ENCODE measurements at regions not wholly inside any gene's neighbourhood (a gene's known extent, or its start where the extent isn't known, plus 50 kb on each side); places are given as distances from the start of the nearest gene placed in this dataset.

- ATAC-seq (ENCODE audit: low read depth in 2 of 2) (no peak), DNase-seq (no peak)
- no peaks in the 10 kb centered on the region for H3K36me3 Mint-ChIP-seq
- no peak overlapping the region for H3K4me3 Mint-ChIP-seq
- H3K9me3 Mint-ChIP-seq, result peaks cover 0 to 4% (median 0%) of the 10 kb centered on the region in 7 donors
- Histone ChIP-seq H3K4me3 (ENCODE audit: low read depth, low read length) (no peak overlapping the region), H3K27me3 (ENCODE audit: control insufficient read depth, insufficient read depth, low read length) (no peaks in the 10 kb centered on the region), H3K36me3 (ENCODE audit: control insufficient read depth, insufficient read depth, low read length) (no peaks in the 10 kb centered on the region), H3K27ac (ENCODE audit: insufficient read depth, low read length, poor library complexity, severe bottlenecking) (no peak overlapping the region), H3K9me3 (ENCODE audit: control insufficient read depth in 2 of 2, low read length in 2 of 2) (no peaks in the 10 kb centered on the region), H3K4me1 (ENCODE audit: control insufficient read depth, insufficient read depth, low read length, poor library complexity, severe bottlenecking) (no peaks in the 10 kb centered on the region)
- no peak overlapping the region for H3K27ac Mint-ChIP-seq
- no peaks in the 10 kb centered on the region for H3K27me3 Mint-ChIP-seq
- no peaks in the 10 kb centered on the region for H3K4me1 Mint-ChIP-seq
These were observed 167.8 kb upstream of the TUT7 start for GRCh38 chr9:86521977-86522376.

GRCh38 chr9:86521322-86521721, 167.1 kb upstream of the TUT7 start:
- H3K27me3 ChIP-seq (ENCODE audit: control insufficient read depth, insufficient read depth, low read length), result no peaks in the 10 kb centered on the region
- H3K27ac Mint-ChIP-seq, result peak overlapping the region in 1 of 3 donors; percentile 7
- ATAC-seq (ENCODE audit: low read depth in 2 of 2), result no peak

DNA sequence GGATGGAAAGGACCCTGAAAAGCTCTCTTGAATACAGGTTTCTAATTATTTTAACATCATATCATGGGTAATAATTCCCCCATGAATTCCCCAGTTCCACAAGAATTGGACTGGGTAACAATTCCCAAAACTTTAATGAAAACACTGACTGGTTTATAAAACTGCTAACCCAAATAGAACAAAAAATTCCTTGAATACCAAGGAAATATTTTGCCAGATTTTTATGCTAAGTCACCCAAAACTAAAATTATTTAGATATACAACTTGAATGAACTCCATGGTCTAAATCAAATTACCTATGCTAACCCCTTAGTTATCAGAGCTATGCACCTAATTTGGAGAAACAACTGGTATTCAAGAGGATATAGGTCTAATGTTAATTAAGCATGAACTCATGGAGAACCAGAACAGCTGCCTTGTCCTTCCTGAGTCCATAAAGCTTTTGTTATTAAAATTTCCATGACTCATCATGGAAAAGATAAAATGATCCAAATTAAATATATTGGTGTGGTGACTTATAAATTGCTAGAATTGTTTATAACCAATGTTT, 164.9 kb upstream of the TUT7 start:
- Histone ChIP-seq H3K4me1 (ENCODE audit: control insufficient read depth, insufficient read depth, low read length, poor library complexity, severe bottlenecking) (no peaks in the 10 kb centered on the region), H3K27me3 (ENCODE audit: control insufficient read depth, insufficient read depth, low read length) (no peaks in the 10 kb centered on the region), H3K4me3 (ENCODE audit: low read depth, low read length) (no peak overlapping the region), H3K9me3 (ENCODE audit: control insufficient read depth in 2 of 2, low read length in 2 of 2) (no peaks in the 10 kb centered on the region), H3K27ac (ENCODE audit: insufficient read depth, low read length, poor library complexity, severe bottlenecking) (no peak overlapping the region), H3K36me3 (ENCODE audit: control insufficient read depth, insufficient read depth, low read length) (no peaks in the 10 kb centered on the region)
- no peaks in the 10 kb centered on the region for H3K4me1 Mint-ChIP-seq
- ATAC-seq (ENCODE audit: low read depth in 2 of 2) (no peak), DNase-seq (no peak)
- H3K27ac Mint-ChIP-seq, result no peak overlapping the region
- H3K36me3 Mint-ChIP-seq, result no peaks in the 10 kb centered on the region
- H3K4me3 Mint-ChIP-seq, result no peak overlapping the region
- peaks cover 0 to 4% (median 0%) of the 10 kb centered on the region in 7 donors for H3K9me3 Mint-ChIP-seq
- no peaks in the 10 kb centered on the region for H3K27me3 Mint-ChIP-seq

More at GRCh38 chr9:86521322-86521721, 167.1 kb upstream of the TUT7 start:
- Mint-ChIP-seq H3K27me3 (no peaks in the 10 kb centered on the region), H3K4me1 (no peaks in the 10 kb centered on the region), H3K4me3 (no peak overlapping the region), H3K9me3 (peaks cover 0 to 4% (median 0%) of the 10 kb centered on the region in 7 donors), H3K36me3 (no peaks in the 10 kb centered on the region)
- no peaks in the 10 kb centered on the region for H3K9me3 ChIP-seq (ENCODE audit: control insufficient read depth in 2 of 2, low read length in 2 of 2)
- H3K4me1 ChIP-seq (ENCODE audit: control insufficient read depth, insufficient read depth, low read length, poor library complexity, severe bottlenecking), result no peaks in the 10 kb centered on the region
- H3K36me3 ChIP-seq (ENCODE audit: control insufficient read depth, insufficient read depth, low read length), result no peaks in the 10 kb centered on the region
- DNase-seq, result no peak
- H3K27ac ChIP-seq (ENCODE audit: insufficient read depth, low read length, poor library complexity, severe bottlenecking), result no peak overlapping the region
- no peak overlapping the region for H3K4me3 ChIP-seq (ENCODE audit: low read depth, low read length)

DNA sequence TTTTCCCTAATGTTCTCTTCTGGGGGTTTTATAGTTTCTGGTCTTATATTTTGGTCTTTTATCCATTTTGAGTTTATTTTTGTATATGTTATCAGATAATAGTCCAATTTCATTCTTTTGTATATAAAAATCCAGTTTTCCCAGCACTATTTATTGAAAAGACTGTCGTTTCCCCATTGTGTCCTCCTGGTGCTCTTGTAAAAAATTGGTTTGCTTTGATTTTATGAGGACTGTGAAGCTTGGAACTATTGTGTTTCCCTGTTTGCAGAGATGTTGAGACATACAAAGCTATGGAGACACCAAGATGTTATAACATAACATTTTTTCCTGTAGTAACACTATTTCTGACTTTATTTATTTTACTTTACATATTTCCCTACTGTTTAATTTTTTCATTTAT, 163.3 kb upstream of the TUT7 start:
- Histone ChIP-seq H3K27ac (ENCODE audit: insufficient read depth, low read length, poor library complexity, severe bottlenecking) (no peak overlapping the region), H3K27me3 (ENCODE audit: control insufficient read depth, insufficient read depth, low read length) (no peaks in the 10 kb centered on the region), H3K36me3 (ENCODE audit: control insufficient read depth, insufficient read depth, low read length) (no peaks in the 10 kb centered on the region), H3K4me3 (ENCODE audit: low read depth, low read length) (no peak overlapping the region), H3K4me1 (ENCODE audit: control insufficient read depth, insufficient read depth, low read length, poor library complexity, severe bottlenecking) (no peaks in the 10 kb centered on the region), H3K9me3 (ENCODE audit: control insufficient read depth in 2 of 2, low read length in 2 of 2) (no peaks in the 10 kb centered on the region)
- Mint-ChIP-seq H3K4me3 (no peak overlapping the region), H3K27me3 (no peaks in the 10 kb centered on the region), H3K9me3 (peaks cover 0 to 1% (median 0%) of the 10 kb centered on the region in 7 donors), H3K36me3 (no peaks in the 10 kb centered on the region), H3K4me1 (no peaks in the 10 kb centered on the region), H3K27ac (no peak overlapping the region)
- DNase-seq (no peak), ATAC-seq (ENCODE audit: low read depth in 2 of 2) (no peak)

DNA sequence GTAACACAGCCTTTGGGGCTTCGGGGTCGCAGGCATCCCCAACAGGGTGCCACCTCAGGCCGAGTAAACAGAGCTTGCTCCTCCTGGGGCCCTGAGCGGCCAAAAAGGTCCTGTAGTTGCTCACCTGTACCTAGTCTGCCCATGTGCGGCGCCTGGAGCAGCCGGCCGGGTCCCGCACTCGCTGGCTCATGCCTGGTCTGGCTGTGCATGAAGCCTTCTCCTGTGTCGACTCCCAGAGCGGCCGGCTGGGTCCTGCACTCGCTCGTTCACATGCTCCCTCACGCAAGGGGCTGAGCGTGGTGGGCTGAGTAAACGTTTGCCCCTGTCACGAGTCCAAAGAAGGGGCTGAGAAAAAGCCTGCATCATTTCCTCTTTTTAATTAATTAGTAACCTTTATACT, 162.4 kb upstream of the TUT7 start:
- H3K27ac ChIP-seq (ENCODE audit: insufficient read depth, low read length, poor library complexity, severe bottlenecking), result no peak overlapping the region
- no peaks in the 10 kb centered on the region for H3K9me3 ChIP-seq (ENCODE audit: control insufficient read depth in 2 of 2, low read length in 2 of 2)
- no peaks in the 10 kb centered on the region for H3K4me1 ChIP-seq (ENCODE audit: control insufficient read depth, insufficient read depth, low read length, poor library complexity, severe bottlenecking)
- Mint-ChIP-seq H3K36me3 (no peaks in the 10 kb centered on the region), H3K27me3 (no peaks in the 10 kb centered on the region), H3K4me3 (no peak overlapping the region), H3K9me3 (peaks cover 0 to 1% (median 0%) of the 10 kb centered on the region in 7 donors), H3K27ac (no peak overlapping the region), H3K4me1 (no peaks in the 10 kb centered on the region)
- H3K4me3 ChIP-seq (ENCODE audit: low read depth, low read length), result no peak overlapping the region
- no peaks in the 10 kb centered on the region for H3K36me3 ChIP-seq (ENCODE audit: control insufficient read depth, insufficient read depth, low read length)
- DNase-seq, result no peak
- H3K27me3 ChIP-seq (ENCODE audit: control insufficient read depth, insufficient read depth, low read length), result no peaks in the 10 kb centered on the region
- ATAC-seq (ENCODE audit: low read depth in 2 of 2), result no peak

- Histone ChIP-seq H3K27me3 (ENCODE audit: control insufficient read depth, insufficient read depth, low read length) (no peaks in the 10 kb centered on the region), H3K27ac (ENCODE audit: insufficient read depth, low read length, poor library complexity, severe bottlenecking) (no peak overlapping the region), H3K4me3 (ENCODE audit: low read depth, low read length) (no peak overlapping the region), H3K9me3 (ENCODE audit: control insufficient read depth in 2 of 2, low read length in 2 of 2) (no peaks in the 10 kb centered on the region), H3K36me3 (ENCODE audit: control insufficient read depth, insufficient read depth, low read length) (no peaks in the 10 kb centered on the region), H3K4me1 (ENCODE audit: control insufficient read depth, insufficient read depth, low read length, poor library complexity, severe bottlenecking) (no peaks in the 10 kb centered on the region)
- DNase-seq (no peak), ATAC-seq (ENCODE audit: low read depth in 2 of 2) (no peak)
- Mint-ChIP-seq H3K4me1 (no peaks in the 10 kb centered on the region), H3K4me3 (no peak overlapping the region), H3K27ac (no peak overlapping the region), H3K27me3 (no peaks in the 10 kb centered on the region), H3K36me3 (no peaks in the 10 kb centered on the region), H3K9me3 (peaks cover 0 to 1% (median 0%) of the 10 kb centered on the region in 7 donors)
These were observed 161.0 kb upstream of the TUT7 start for GRCh38 chr9:86515221-86515620.

GRCh38 chr9:86513429-86513828, 159.2 kb upstream of the TUT7 start:
- no peaks in the 10 kb centered on the region for H3K9me3 ChIP-seq (ENCODE audit: control insufficient read depth in 2 of 2, low read length in 2 of 2)
- H3K27ac Mint-ChIP-seq, result no peak overlapping the region
- H3K36me3 ChIP-seq (ENCODE audit: control insufficient read depth, insufficient read depth, low read length), result no peaks in the 10 kb centered on the region
- peaks cover 0 to 1% (median 0%) of the 10 kb centered on the region in 7 donors for H3K9me3 Mint-ChIP-seq
- no peaks in the 10 kb centered on the region for H3K27me3 Mint-ChIP-seq
- no peaks in the 10 kb centered on the region for H3K36me3 Mint-ChIP-seq
- DNase-seq (no peak), ATAC-seq (ENCODE audit: low read depth in 2 of 2) (no peak)
- no peak overlapping the region for H3K27ac ChIP-seq (ENCODE audit: insufficient read depth, low read length, poor library complexity, severe bottlenecking)
- H3K4me3 ChIP-seq (ENCODE audit: low read depth, low read length), result no peak overlapping the region
- no peaks in the 10 kb centered on the region for H3K4me1 Mint-ChIP-seq
- H3K27me3 ChIP-seq (ENCODE audit: control insufficient read depth, insufficient read depth, low read length), result no peaks in the 10 kb centered on the region
- H3K4me3 Mint-ChIP-seq, result no peak overlapping the region
- H3K4me1 ChIP-seq (ENCODE audit: control insufficient read depth, insufficient read depth, low read length, poor library complexity, severe bottlenecking), result no peaks in the 10 kb centered on the region

DNA sequence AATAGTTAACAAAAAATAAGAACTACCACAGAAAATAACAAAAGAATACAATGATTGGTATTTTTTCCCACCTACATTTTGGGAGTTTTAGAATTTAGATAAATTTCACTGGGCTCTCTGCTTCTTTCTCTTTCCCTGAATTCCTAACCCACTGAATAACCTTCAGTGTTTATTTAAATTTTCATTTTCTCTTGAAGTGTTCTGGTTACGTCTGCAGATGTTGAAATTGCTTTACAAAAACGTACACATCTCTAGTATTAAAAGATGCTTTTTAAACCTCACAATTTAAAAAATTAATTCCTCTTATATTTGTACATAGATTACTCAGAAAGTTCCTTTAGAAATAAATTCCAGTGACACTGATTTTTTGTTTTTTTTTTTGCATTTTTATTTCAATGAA, 158.7 kb upstream of the TUT7 start:
- ATAC-seq (ENCODE audit: low read depth in 2 of 2), result no peak
- no peak for DNase-seq
- peaks cover 0 to 1% (median 0%) of the 10 kb centered on the region in 7 donors for H3K9me3 Mint-ChIP-seq
- no peaks in the 10 kb centered on the region for H3K4me1 ChIP-seq (ENCODE audit: control insufficient read depth, insufficient read depth, low read length, poor library complexity, severe bottlenecking)
- H3K4me3 ChIP-seq (ENCODE audit: low read depth, low read length), result no peak overlapping the region
- no peaks in the 10 kb centered on the region for H3K4me1 Mint-ChIP-seq
- H3K4me3 Mint-ChIP-seq, result no peak overlapping the region
- no peaks in the 10 kb centered on the region for H3K27me3 Mint-ChIP-seq
- no peak overlapping the region for H3K27ac ChIP-seq (ENCODE audit: insufficient read depth, low read length, poor library complexity, severe bottlenecking)
- H3K36me3 ChIP-seq (ENCODE audit: control insufficient read depth, insufficient read depth, low read length), result no peaks in the 10 kb centered on the region
- no peaks in the 10 kb centered on the region for H3K27me3 ChIP-seq (ENCODE audit: control insufficient read depth, insufficient read depth, low read length)
- H3K36me3 Mint-ChIP-seq, result no peaks in the 10 kb centered on the region
- H3K9me3 ChIP-seq (ENCODE audit: control insufficient read depth in 2 of 2, low read length in 2 of 2), result no peaks in the 10 kb centered on the region
- no peak overlapping the region for H3K27ac Mint-ChIP-seq

Data from CD4-positive, CD25-positive, alpha-beta regulatory T cell (primary cell).